Panc1 (cell line): ENCODE measurements at regions not wholly inside any gene's neighbourhood (a gene's known extent, or its start where the extent isn't known, plus 50 kb on each side); places are given as distances from the start of the nearest gene placed in this dataset.

Experiments used
- ATAC-seq: fragments of 200-7000 bp; cut with Tn5 transposase; 2 replicates; pipeline ENCODE4 v1.9.1; 2020; ENCODE audit warnings: mild to moderate bottlenecking, moderate library complexity
- BruUV-seq: library from RNA; stranded (reverse); fragments of 400-500 nt; replicated peaks from 2 replicates; lab custom pipeline; 2021; lab: Mats Ljungman, UMichigan
- CTCF ChIA-PET: fragments of 300-600 bp; sonication (Branson Sonifier 250); formaldehyde crosslinking; loops from one replicate; lab custom pipeline; 2022; ENCODE audit warnings: antibody characterized with exemption; lab: Charles Lee
- POLR2A ChIA-PET: fragments of 300-600 bp; sonication (Branson Sonifier 250); formaldehyde crosslinking; loops from one replicate; lab custom pipeline; 2022; ENCODE audit warnings: antibody characterized with exemption; lab: Charles Lee
- DNase-seq: peaks from one replicate; pipeline ENCODE4 v3.0.0-alpha.2; 2010; ENCODE audit warnings: low read depth, low spot score
- H3K27ac ChIP-seq: 2 replicates; pipeline ENCODE4 v1.5.1; 2011; ENCODE audit warnings: mild to moderate bottlenecking, low read length, inconsistent platforms
- H3K27me3 ChIP-seq: fragments of 200-500 bp; sonication (Bioruptor generic); 2 replicates; pipeline ENCODE4 v1.6.0; 2014; ENCODE audit warnings: low read length, inconsistent platforms; ENCODE audit not compliant: control insufficient read depth, insufficient read depth
- H3K36me3 ChIP-seq: fragments of 200-500 bp; sonication (Bioruptor generic); 2 replicates; pipeline ENCODE4 v1.5.1; 2014; ENCODE audit warnings: inconsistent platforms, mild to moderate bottlenecking, low read length, moderate library complexity; ENCODE audit not compliant: control insufficient read depth, insufficient read depth
- H3K4me1 ChIP-seq: 2 replicates; pipeline ENCODE4 v1.5.1; 2011; ENCODE audit warnings: inconsistent platforms, mild to moderate bottlenecking, low read length, moderate library complexity; ENCODE audit not compliant: control insufficient read depth, insufficient read depth
- H3K4me3 ChIP-seq, 2 experiments: 2 replicates each; pipeline ENCODE4 v1.5.1; 2011 to 2012; ENCODE audit warnings: low read depth in 2 of 2, low read length in 2 of 2, mild to moderate bottlenecking in 2 of 2, inconsistent platforms in 1 of 2, moderate library complexity in 1 of 2
- H3K9me3 ChIP-seq: fragments of 200-500 bp; sonication (Bioruptor generic); 2 replicates; pipeline ENCODE4 v1.5.1; 2014; ENCODE audit warnings: low read depth, mild to moderate bottlenecking, inconsistent platforms, low read length, moderate library complexity; ENCODE audit not compliant: control insufficient read depth, insufficient read depth
- CTCF ChIP-seq: fragments of 450-650 bp; IDR thresholded peaks from 2 replicates; pipeline ENCODE4 v1.5.1; 2017; ENCODE audit warnings: mild to moderate bottlenecking
- POLR2AphosphoS5 ChIP-seq: IDR thresholded peaks from 2 replicates; pipeline ENCODE4 v1.6.1; 2012; ENCODE audit warnings: mild to moderate bottlenecking, low read depth, low read length, moderate library complexity
- REST ChIP-seq, 2 experiments: IDR thresholded peaks; 2 replicates each; pipeline ENCODE4 v1.6.1; 2011 to 2012; ENCODE audit warnings: low read depth in 2 of 2, control low read depth in 1 of 2, low read length in 1 of 2, mild to moderate bottlenecking in 1 of 2, moderate library complexity in 1 of 2; ENCODE audit not compliant: insufficient read depth in 1 of 2
- SIN3A ChIP-seq: IDR thresholded peaks from 2 replicates; pipeline ENCODE4 v1.6.1; 2012; ENCODE audit warnings: low read depth, mild to moderate bottlenecking, low read length, moderate library complexity, borderline replicate concordance; ENCODE audit not compliant: insufficient read depth
- TCF7L2 ChIP-seq: IDR thresholded peaks from 2 replicates; pipeline ENCODE4 v1.6.1; 2011; ENCODE audit warnings: mild to moderate bottlenecking, low read depth, low read length, inconsistent platforms
- in situ Hi-C: cut with HindIII; loops from 2 replicates; pipeline ENCODE4 v1.10.0; 2016; ENCODE audit warnings: low sequenced_read_pairs, low pct_unique_long_range_greater_than_20kb
- intact Hi-C: fragments of 100-400 bp; cut with micrococcal nuclease; formaldehyde crosslinking; loops from one replicate; pipeline ENCODE4 v1.10.0; 2022; ENCODE audit not compliant: unreplicated experiment

GRCh38 chr15:63444611-63445010 is 59.8 kb upstream of the USP3 start:
- in situ Hi-C loops = no loop called here
- H3K4me1 ChIP-seq = no peaks in the 10 kb centered on the region
- ATAC-seq (no peak), DNase-seq (no peak)
- H3K9me3 ChIP-seq = no peaks in the 10 kb centered on the region
- no peaks in the 10 kb centered on the region for H3K36me3 ChIP-seq
- POLR2A ChIA-PET = no interaction called here
- no TSS peak for BruUV-seq
- CTCF ChIA-PET = no interaction called here
- no peaks in the 10 kb centered on the region for H3K27me3 ChIP-seq
- H3K27ac ChIP-seq = no peak overlapping the region
- H3K4me3 ChIP-seq = no peak overlapping the region
- TF ChIP-seq POLR2AphosphoS5 (no peak), SIN3A (no peak), REST (IDR thresholded peaks at IDR 0.05; ENCODE audit: insufficient read depth in 1 of 2, low read depth in 2 of 2, low read length in 1 of 2) (no peak), TCF7L2 (no peak), CTCF (no peak)
- intact Hi-C loops = no loop called here

GRCh38 chr15:63446255-63446654 is 58.1 kb upstream of the USP3 start:
- ATAC-seq (no peak), DNase-seq (no peak)
- BruUV-seq = no TSS peak
- H3K4me3 ChIP-seq = no peak overlapping the region
- H3K36me3 ChIP-seq = no peaks in the 10 kb centered on the region
- no peaks in the 10 kb centered on the region for H3K9me3 ChIP-seq
- POLR2A ChIA-PET = interaction anchor here (0.5 kb wide), 1 partner anchor 424 kb away, joined by 12 read pairs; no protein-coding TSS in a partner anchor
- H3K4me1 ChIP-seq = no peaks in the 10 kb centered on the region
- intact Hi-C loops = no loop called here
- in situ Hi-C loops = no loop called here
- TF ChIP-seq SIN3A (no peak), POLR2AphosphoS5 (no peak), TCF7L2 (no peak), REST (IDR thresholded peaks at IDR 0.05; ENCODE audit: insufficient read depth in 1 of 2, low read depth in 2 of 2, low read length in 1 of 2) (no peak), CTCF (no peak)
- H3K27me3 ChIP-seq = no peaks in the 10 kb centered on the region
- no peak overlapping the region for H3K27ac ChIP-seq
- CTCF ChIA-PET = interaction anchor here (0.5 kb wide), 1 partner anchor 206 kb away, joined by 3 read pairs; no protein-coding TSS in a partner anchor
